ENCODE measurements at regions not wholly inside any gene's neighbourhood (a gene's known extent, or its start where the extent isn't known, plus 50 kb on each side); places are given as distances from the start of the nearest gene placed in this dataset.
"Not testable (repeated sequence)": the region's sequence is repeated elsewhere in the genome, so short reads cannot be mapped to it uniquely, and the experiment has no call there.

- Histone ChIP-seq H3K9me3 (ENCODE audit: control insufficient read depth, insufficient read depth, low read length) (no peaks in the 10 kb centered on the region), H3K4me2 (ENCODE audit: low read length) (no peak overlapping the region), H3K27ac (ENCODE audit: low read depth, low read length) (no peak overlapping the region), H3F3A (ENCODE audit: control insufficient read depth, insufficient read depth) (no peaks in the 10 kb centered on the region), H3K79me2 (ENCODE audit: control insufficient read depth, low read length) (no peaks in the 10 kb centered on the region), H3K4me3 (ENCODE audit: low read length) (no peak overlapping the region), H4K20me1 (ENCODE audit: control insufficient read depth, insufficient read depth, low read depth, low read length) (no peaks in the 10 kb centered on the region), H3K36me3 (ENCODE audit: control insufficient read depth, low read length) (no peaks in the 10 kb centered on the region), H3K27me3 (ENCODE audit: control insufficient read depth, low read length) (0 out of 2 replicates have a peak, but pooled peaks cover 9% of the 10 kb centered on the region), H3K4me1 (ENCODE audit: control insufficient read depth, low read length) (no peaks in the 10 kb centered on the region), H3K9me2 (replicated peaks; ENCODE audit: control insufficient read depth, low read length) (no peaks in the 10 kb centered on the region)
- TF ChIP-seq EZH2phosphoT487 (IDR thresholded peaks at IDR 0.05; ENCODE audit: borderline replicate concordance, low read length) (no peak), CTCF (IDR thresholded peaks at IDR 0.05; ENCODE audit: low read depth, low read length, poor library complexity, severe bottlenecking) (no peak)
Observed at GRCh38 chr5:42940853-42941252, 99.3 kb downstream of the ANXA2R start.

GRCh38 chr5:42932011-42932410 is 108.1 kb downstream of the ANXA2R start:
- H3K4me3 ChIP-seq (ENCODE audit: low read length); H3K9me2 ChIP-seq (replicated peaks; ENCODE audit: control insufficient read depth, low read length); H3K4me1 ChIP-seq (ENCODE audit: control insufficient read depth, low read length); H3K4me2 ChIP-seq (ENCODE audit: low read length); H3K27me3 ChIP-seq (ENCODE audit: control insufficient read depth, low read length); H3K27ac ChIP-seq (ENCODE audit: low read depth, low read length); H3K36me3 ChIP-seq (ENCODE audit: control insufficient read depth, low read length); H3F3A ChIP-seq (ENCODE audit: control insufficient read depth, insufficient read depth); H3K9me3 ChIP-seq (ENCODE audit: control insufficient read depth, insufficient read depth, low read length); H3K79me2 ChIP-seq (ENCODE audit: control insufficient read depth, low read length); H4K20me1 ChIP-seq (ENCODE audit: control insufficient read depth, insufficient read depth, low read depth, low read length): not testable (repeated sequence)

GRCh38 chr5:42931451-42931850 is 108.7 kb downstream of the ANXA2R start:
- H3K9me2 ChIP-seq (replicated peaks; ENCODE audit: control insufficient read depth, low read length); H3K36me3 ChIP-seq (ENCODE audit: control insufficient read depth, low read length); H3K4me3 ChIP-seq (ENCODE audit: low read length); H3K27ac ChIP-seq (ENCODE audit: low read depth, low read length); H3K4me2 ChIP-seq (ENCODE audit: low read length); H3K79me2 ChIP-seq (ENCODE audit: control insufficient read depth, low read length); H3K4me1 ChIP-seq (ENCODE audit: control insufficient read depth, low read length); H3F3A ChIP-seq (ENCODE audit: control insufficient read depth, insufficient read depth); H3K9me3 ChIP-seq (ENCODE audit: control insufficient read depth, insufficient read depth, low read length); H3K27me3 ChIP-seq (ENCODE audit: control insufficient read depth, low read length); H4K20me1 ChIP-seq (ENCODE audit: control insufficient read depth, insufficient read depth, low read depth, low read length): not testable (repeated sequence)

GRCh38 chr5:42930934-42931333 is 109.2 kb downstream of the ANXA2R start:
- H3F3A ChIP-seq (ENCODE audit: control insufficient read depth, insufficient read depth): no peaks in the 10 kb centered on the region
- no peaks in the 10 kb centered on the region for H3K36me3 ChIP-seq (ENCODE audit: control insufficient read depth, low read length)
- no peak overlapping the region for H3K4me2 ChIP-seq (ENCODE audit: low read length)
- no peak overlapping the region for H3K27ac ChIP-seq (ENCODE audit: low read depth, low read length)
- no peak overlapping the region for H3K4me3 ChIP-seq (ENCODE audit: low read length)
- H3K27me3 ChIP-seq (ENCODE audit: control insufficient read depth, low read length): no peaks in the 10 kb centered on the region
- no peaks in the 10 kb centered on the region for H3K4me1 ChIP-seq (ENCODE audit: control insufficient read depth, low read length)
- H3K9me2 ChIP-seq (replicated peaks; ENCODE audit: control insufficient read depth, low read length): no peaks in the 10 kb centered on the region
- H4K20me1 ChIP-seq (ENCODE audit: control insufficient read depth, insufficient read depth, low read depth, low read length): no peaks in the 10 kb centered on the region
- no peak for TF ChIP-seq EZH2phosphoT487 (IDR thresholded peaks at IDR 0.05; ENCODE audit: borderline replicate concordance, low read length)
- TF ChIP-seq CTCF (IDR thresholded peaks at IDR 0.05; ENCODE audit: low read depth, low read length, poor library complexity, severe bottlenecking): no peak
- H3K79me2 ChIP-seq (ENCODE audit: control insufficient read depth, low read length): no peaks in the 10 kb centered on the region
- peaks cover 5% of the 10 kb centered on the region; the same call in 1 of the 2 replicates for H3K9me3 ChIP-seq (ENCODE audit: control insufficient read depth, insufficient read depth, low read length)

All from DOHH2 (cell line).